Lung (tissue), 11 donors: ENCODE measurements at regions not wholly inside any gene's neighbourhood (a gene's known extent, or its start where the extent isn't known, plus 50 kb on each side); places are given as distances from the start of the nearest gene placed in this dataset.

Experiments
- ATAC-seq: fragments of 200-7000 bp; cut with Tn5 transposase; one replicate; pipeline ENCODE4 v1.9.1; 2020; ENCODE audit warnings: moderate number of reproducible peaks; ENCODE audit not compliant: insufficient read depth, low FRiP score
- DNase-seq, 3 donors: peaks; one replicate each; pipeline ENCODE4 v3.0.0-alpha.2; 2013 to 2017
- H3K27ac ChIP-seq, 2 donors: one replicate each; pipeline ENCODE4 v1.5.1; 2013; ENCODE audit warnings: mild to moderate bottlenecking in 2 of 2, moderate library complexity in 2 of 2, control low read depth in 1 of 2, inconsistent platforms in 1 of 2, low read depth in 1 of 2, low read length in 1 of 2
- H3K27me3 ChIP-seq, 3 donors: one replicate each; pipeline ENCODE4 v1.5.1; 2013; ENCODE audit warnings: low read length in 2 of 3; ENCODE audit not compliant: control insufficient read depth in 3 of 3, insufficient read depth in 3 of 3
- H3K36me3 ChIP-seq, 4 donors: one replicate each; pipeline ENCODE4 v1.5.1; 2013; ENCODE audit warnings: low read length in 4 of 4, mild to moderate bottlenecking in 1 of 4, moderate library complexity in 1 of 4; ENCODE audit not compliant: control insufficient read depth in 4 of 4, insufficient read depth in 4 of 4
- H3K4me1 ChIP-seq, 5 donors: one replicate each; pipeline ENCODE4 v1.5.1; 2013; ENCODE audit warnings: low read length in 5 of 5, mild to moderate bottlenecking in 2 of 5, moderate library complexity in 1 of 5; ENCODE audit not compliant: control insufficient read depth in 5 of 5, insufficient read depth in 5 of 5
- H3K4me3 ChIP-seq: one replicate; pipeline ENCODE4 v1.5.1; 2013; ENCODE audit warnings: mild to moderate bottlenecking, control low read depth, moderate library complexity
- H3K9ac ChIP-seq, 2 donors: one replicate each; pipeline ENCODE4 v1.5.1; 2013; ENCODE audit warnings: low read length in 2 of 2, control low read depth in 1 of 2; ENCODE audit not compliant: insufficient read depth in 1 of 2
- H3K9me3 ChIP-seq, 4 donors: one replicate each; pipeline ENCODE4 v1.5.1; 2013; ENCODE audit warnings: low read length in 3 of 4, mild to moderate bottlenecking in 1 of 4, moderate library complexity in 1 of 4; ENCODE audit not compliant: control insufficient read depth in 4 of 4, insufficient read depth in 3 of 4
- CTCF ChIP-seq: IDR thresholded peaks from 2 replicates; pipeline ENCODE4 v1.5.1; 2012; ENCODE audit warnings: mild to moderate bottlenecking; ENCODE audit errors: control extremely low read depth, extremely low read depth
- WGBS, 2 donors: extraction: QIAGEN DNeasy Blood & Tissue Kit; methylation state at CpG; one replicate each; pipeline ENCODE4 v1.1.7; 2013; 5-methylcytosine and 5-hydroxymethylcytosine counted together
- donor health status: control.
- donor health status: control.
- donor health status: Bipolar disorder and iron deficiency.
- donor health status: healthy.
- donor health status: DM: yes; HTN: yes; CAD: no.

DNA sequence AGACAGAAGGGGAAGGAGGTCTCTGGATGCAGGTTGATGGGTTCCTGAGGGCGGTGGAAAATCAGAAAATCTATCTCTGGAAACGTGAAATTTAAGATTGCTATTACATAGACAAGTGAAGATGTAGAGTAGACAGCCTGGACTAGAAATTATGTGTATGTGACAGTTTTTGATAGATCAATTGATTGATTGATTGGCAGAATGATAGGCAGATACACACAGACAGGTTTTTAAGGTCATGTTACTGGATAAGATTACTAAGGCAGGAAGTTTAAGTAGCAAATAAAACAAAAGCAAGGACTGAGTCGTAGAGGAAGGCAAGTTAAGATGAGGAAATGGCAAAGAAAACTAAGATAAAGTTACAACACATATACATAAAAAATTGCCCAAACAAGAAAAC is 124.7 kb downstream of the RGS21 start:
- Histone ChIP-seq H3K36me3 (no peaks in the 10 kb centered on the region), H3K9me3 (no peaks in the 10 kb centered on the region), H3K27me3 (no peaks in the 10 kb centered on the region), H3K4me3 (no peak overlapping the region), H3K27ac (no peak overlapping the region), H3K4me1 (peaks cover 0 to 13% (median 0%) of the 10 kb centered on the region in 5 donors), H3K9ac (no peak overlapping the region)
- DNase-seq = no peak
- no peak for TF ChIP-seq CTCF
- WGBS, 2 donors = 71 to 76% methylated on average over 3 of the region's 3 CpGs
- ATAC-seq = no peak

GRCh38 chr1:192442736-192443135 is 125.9 kb downstream of the RGS21 start:
- H3K4me1 ChIP-seq = peaks cover 0 to 7% (median 0%) of the 10 kb centered on the region in 5 donors
- no peaks in the 10 kb centered on the region for H3K9me3 ChIP-seq
- H3K4me3 ChIP-seq = no peak overlapping the region
- H3K9ac ChIP-seq = no peak overlapping the region
- H3K36me3 ChIP-seq = no peaks in the 10 kb centered on the region
- no peak overlapping the region for H3K27ac ChIP-seq
- no peak for ATAC-seq
- WGBS, 2 donors = 42 to 45% methylated on average over 2 of the region's 2 CpGs
- TF ChIP-seq CTCF = no peak
- no peaks in the 10 kb centered on the region for H3K27me3 ChIP-seq
- DNase-seq = no peak

- TF ChIP-seq CTCF = no peak
- no peak overlapping the region for H3K9ac ChIP-seq
- no peak for ATAC-seq
- H3K36me3 ChIP-seq = no peaks in the 10 kb centered on the region
- no peak for DNase-seq
- no peak overlapping the region for H3K4me3 ChIP-seq
- H3K27ac ChIP-seq = no peak overlapping the region
- peaks cover 0 to 7% (median 0%) of the 10 kb centered on the region in 5 donors for H3K4me1 ChIP-seq
- H3K27me3 ChIP-seq = no peaks in the 10 kb centered on the region
- no peaks in the 10 kb centered on the region for H3K9me3 ChIP-seq
Measured at GRCh38 chr1:192443616-192444015, 126.8 kb downstream of the RGS21 start.

- 71 to 81% methylated on average over 2 of the region's 2 CpGs for WGBS, 2 donors
- H3K4me3 ChIP-seq = no peak overlapping the region
Measured at GRCh38 chr1:192445241-192445640, 128.4 kb downstream of the RGS21 start.

More at GRCh38 chr1:192445241-192445640, 128.4 kb downstream of the RGS21 start:
- TF ChIP-seq CTCF = no peak
- no peaks in the 10 kb centered on the region for H3K27me3 ChIP-seq
- no peak overlapping the region for H3K9ac ChIP-seq
- no peaks in the 10 kb centered on the region for H3K9me3 ChIP-seq
- H3K27ac ChIP-seq = no peak overlapping the region
- ATAC-seq (no peak), DNase-seq (peak; percentile 17 to 69 (median 51))
- no peaks in the 10 kb centered on the region for H3K36me3 ChIP-seq
- H3K4me1 ChIP-seq = peaks cover 0 to 7% (median 0%) of the 10 kb centered on the region in 5 donors
